Upper lobe of left lung (tissue), 4 donors: ENCODE measurements at regions not wholly inside any gene's neighbourhood (a gene's known extent, or its start where the extent isn't known, plus 50 kb on each side); places are given as distances from the start of the nearest gene placed in this dataset.

ENCODE experiments used
- EP300 ChIP-seq, 4 donors: sonication (generic); formaldehyde crosslinking; IDR thresholded peaks; one replicate each; pipeline ENCODE4 v1.5.1; 2017; ENCODE audit warnings: antibody characterized with exemption in 4 of 4, control low read depth in 2 of 4
- POLR2A ChIP-seq, 4 donors: fragments of 450-650 bp; IDR thresholded peaks; one replicate each; pipeline ENCODE4 v1.5.1; 2016 to 2017; ENCODE audit warnings: antibody characterized with exemption in 4 of 4, mild to moderate bottlenecking in 2 of 4
- TF ChIP-seq, protein P1 (sequence below), 6 experiments: fragments of 450-650 bp in 4 of 6; fragments of 200-600 bp in 2 of 6; sonication (generic) in 2 of 6; IDR thresholded peaks; one replicate each; pipeline ENCODE4 v1.5.1; 2016 to 2019; ENCODE audit warnings: antibody characterized with exemption in 6 of 6

DNA sequence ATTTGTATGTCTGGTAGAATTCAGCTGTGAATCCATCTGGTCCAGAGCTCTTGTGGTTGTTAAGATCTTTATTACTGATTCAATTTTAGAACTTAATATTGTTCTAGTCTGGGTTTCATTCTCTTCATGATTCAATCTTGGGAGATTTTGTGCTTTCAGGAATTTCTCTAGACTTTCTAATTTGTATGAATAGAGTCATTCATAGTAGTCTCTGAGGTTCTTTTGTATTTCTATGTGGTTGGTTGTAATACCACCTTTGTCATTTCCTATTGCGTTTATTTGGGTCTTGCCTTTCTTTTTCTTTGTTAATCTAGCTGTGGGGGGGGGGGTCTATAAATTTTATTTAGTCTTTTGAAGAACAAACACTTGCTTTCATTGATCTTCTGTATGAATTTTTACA, 824.8 kb upstream of the GALNTL6 start:
- TF ChIP-seq EP300 (IDR thresholded peaks at IDR 0.05) (no peak), POLR2A (IDR thresholded peaks at IDR 0.05) (no peak)
- TF ChIP-seq, protein P1, sequence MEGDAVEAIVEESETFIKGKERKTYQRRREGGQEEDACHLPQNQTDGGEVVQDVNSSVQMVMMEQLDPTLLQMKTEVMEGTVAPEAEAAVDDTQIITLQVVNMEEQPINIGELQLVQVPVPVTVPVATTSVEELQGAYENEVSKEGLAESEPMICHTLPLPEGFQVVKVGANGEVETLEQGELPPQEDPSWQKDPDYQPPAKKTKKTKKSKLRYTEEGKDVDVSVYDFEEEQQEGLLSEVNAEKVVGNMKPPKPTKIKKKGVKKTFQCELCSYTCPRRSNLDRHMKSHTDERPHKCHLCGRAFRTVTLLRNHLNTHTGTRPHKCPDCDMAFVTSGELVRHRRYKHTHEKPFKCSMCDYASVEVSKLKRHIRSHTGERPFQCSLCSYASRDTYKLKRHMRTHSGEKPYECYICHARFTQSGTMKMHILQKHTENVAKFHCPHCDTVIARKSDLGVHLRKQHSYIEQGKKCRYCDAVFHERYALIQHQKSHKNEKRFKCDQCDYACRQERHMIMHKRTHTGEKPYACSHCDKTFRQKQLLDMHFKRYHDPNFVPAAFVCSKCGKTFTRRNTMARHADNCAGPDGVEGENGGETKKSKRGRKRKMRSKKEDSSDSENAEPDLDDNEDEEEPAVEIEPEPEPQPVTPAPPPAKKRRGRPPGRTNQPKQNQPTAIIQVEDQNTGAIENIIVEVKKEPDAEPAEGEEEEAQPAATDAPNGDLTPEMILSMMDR (IDR thresholded peaks at IDR 0.05) = no peak
